ENCODE measurements at regions not wholly inside any gene's neighbourhood (a gene's known extent, or its start where the extent isn't known, plus 50 kb on each side); places are given as distances from the start of the nearest gene placed in this dataset.
"Not testable (repeated sequence)": the region's sequence is repeated elsewhere in the genome, so short reads cannot be mapped to it uniquely, and the experiment has no call there.

GRCh38 chr13:106088085-106088484, 447.4 kb downstream of the EFNB2 start:
- no peak for DNase-seq

- DNase-seq = no peak
Measured at GRCh38 chr13:106087201-106087600, 448.3 kb downstream of the EFNB2 start.

- peak in 1 of 2 experiments; percentile 1 for DNase-seq
Measured at GRCh38 chr13:106083620-106084350, 451.7 kb downstream of the EFNB2 start.

- DNase-seq = not testable (repeated sequence)
Measured at GRCh38 chr13:106081221-106081620, 454.2 kb downstream of the EFNB2 start.

- DNase-seq = no peak
Measured at GRCh38 chr13:106078191-106078590, 457.3 kb downstream of the EFNB2 start.

- DNase-seq = no peak
Measured at GRCh38 chr13:106077017-106077416, 458.4 kb downstream of the EFNB2 start.

- no peak for DNase-seq
Measured at GRCh38 chr13:106072014-106072413, 463.4 kb downstream of the EFNB2 start.

- no peak for DNase-seq
Measured at GRCh38 chr13:106063591-106064313, 471.7 kb downstream of the EFNB2 start.

- DNase-seq = no peak
Measured at GRCh38 chr13:106061781-106062180, 473.7 kb downstream of the EFNB2 start.

GRCh38 chr13:106056851-106057250, 478.6 kb downstream of the EFNB2 start:
- DNase-seq = no peak

- no peak for DNase-seq
Measured at GRCh38 chr13:106052200-106052767, 483.2 kb downstream of the EFNB2 start.

- no peak for DNase-seq
Measured at GRCh38 chr13:106049171-106049570, 486.3 kb downstream of the EFNB2 start.

GRCh38 chr13:106048386-106048785, 487.1 kb downstream of the EFNB2 start:
- DNase-seq = no peak

GRCh38 chr13:106047859-106048258, 487.6 kb downstream of the EFNB2 start:
- DNase-seq = no peak

GRCh38 chr13:106042996-106043581, 492.4 kb downstream of the EFNB2 start:
- DNase-seq = no peak

GRCh38 chr13:106041445-106041844, 494.0 kb downstream of the EFNB2 start:
- DNase-seq = no peak

GRCh38 chr13:106038752-106039151, 496.7 kb downstream of the EFNB2 start:
- DNase-seq = no peak

- DNase-seq = no peak
Measured at GRCh38 chr13:106036870-106037269, 498.6 kb downstream of the EFNB2 start.

GRCh38 chr13:106034201-106034600, 501.3 kb downstream of the EFNB2 start:
- no peak for DNase-seq

- DNase-seq = no peak
Measured at GRCh38 chr13:106033659-106034058, 501.8 kb downstream of the EFNB2 start.

- no peak for DNase-seq
Measured at GRCh38 chr13:106032441-106032840, 503.0 kb downstream of the EFNB2 start.

GRCh38 chr13:106029676-106030290, 505.7 kb downstream of the EFNB2 start:
- DNase-seq = no peak

GRCh38 chr13:106028911-106029310, 506.6 kb downstream of the EFNB2 start:
- no peak for DNase-seq
